Endothelial cell of umbilical vein (primary cell): ENCODE measurements at regions not wholly inside any gene's neighbourhood (a gene's known extent, or its start where the extent isn't known, plus 50 kb on each side); places are given as distances from the start of the nearest gene placed in this dataset.

Experiments used
- BruUV-seq: library from RNA; stranded (reverse); fragments of 400-500 nt; replicated peaks from 2 replicates; lab custom pipeline; 2021; lab: Mats Ljungman, UMichigan
- CTCF ChIA-PET: fragments of 300-600, 350-600 bp; sonication (Branson Sonifier 250); formaldehyde crosslinking; loops from one replicate; lab custom pipeline; 2021; ENCODE audit warnings: antibody characterized with exemption, inconsistent platforms; lab: Charles Lee
- POLR2A ChIA-PET: fragments of 300-600, 350-600 bp; sonication (Branson Sonifier 250); formaldehyde crosslinking; loops from one replicate; lab custom pipeline; 2021; ENCODE audit warnings: antibody characterized with exemption, inconsistent platforms; lab: Charles Lee
- DNase-seq: peaks from one replicate; pipeline ENCODE4 v3.0.0-alpha.2; 2011; ENCODE audit warnings: low read depth, low spot score
- FAIRE-seq: peaks from 2 replicates; lab custom pipeline; 2011; peaks lifted over from hg19 to GRCh38; lab: Jason Lieb, UNC
- H2AFZ ChIP-seq: 2 replicates; pipeline ENCODE4 v1.6.0; 2012; ENCODE audit warnings: low read depth, low read length, control low read depth, inconsistent platforms
- H3K27ac ChIP-seq: 2 replicates; pipeline ENCODE4 v1.5.1; 2011; ENCODE audit warnings: low read depth, mild to moderate bottlenecking, control low read depth, low read length, moderate library complexity; ENCODE audit not compliant: insufficient read depth
- H3K27me3 ChIP-seq, 2 experiments: 2 replicates each; pipeline versions ENCODE4 v1.6.0 to v1.6.1; 2011; ENCODE audit warnings: low read length in 2 of 2, mixed read lengths in 1 of 2; ENCODE audit not compliant: control insufficient read depth in 2 of 2, insufficient read depth in 2 of 2
- H3K36me3 ChIP-seq, 2 experiments: 2 replicates in 1 of 2; 3 replicates in 1 of 2; pipeline ENCODE4 v1.5.1; 2011; ENCODE audit warnings: low read length in 2 of 2, mild to moderate bottlenecking in 1 of 2, moderate library complexity in 1 of 2; ENCODE audit not compliant: control insufficient read depth in 2 of 2, insufficient read depth in 2 of 2; ENCODE audit errors: extremely low read depth in 1 of 2
- H3K4me1 ChIP-seq: 3 replicates; pipeline ENCODE4 v1.5.1; 2011; ENCODE audit warnings: mild to moderate bottlenecking, low read length; ENCODE audit not compliant: control insufficient read depth, insufficient read depth; ENCODE audit errors: extremely low read depth
- H3K4me2 ChIP-seq: 2 replicates; pipeline ENCODE4 v1.6.1; 2011; ENCODE audit warnings: low read length, control low read depth, mixed read lengths; ENCODE audit not compliant: insufficient read depth
- H3K4me3 ChIP-seq, 3 experiments: fragments of 200-600 bp in 1 of 3; sonication (generic), shearing (Covaris generic) in 1 of 3; replicated peaks in 1 of 3; 2 replicates each; pipeline ENCODE4 v1.5.1; 2011 to 2016; ENCODE audit warnings: control low read depth in 3 of 3, low read length in 3 of 3, mild to moderate bottlenecking in 2 of 3, inconsistent platforms in 1 of 3, low read depth in 1 of 3, moderate library complexity in 1 of 3; ENCODE audit not compliant: insufficient read depth in 1 of 3
- H3K79me2 ChIP-seq: 2 replicates; pipeline ENCODE4 v1.6.0; 2012; ENCODE audit warnings: low read length, inconsistent platforms; ENCODE audit not compliant: control insufficient read depth, insufficient read depth
- H3K9ac ChIP-seq: replicated peaks from 2 replicates; pipeline ENCODE3; 2011; ENCODE audit warnings: low read length, control low read depth; ENCODE audit not compliant: insufficient read depth; ENCODE audit errors: extremely low read depth
- H3K9me1 ChIP-seq: replicated peaks from 3 replicates; pipeline ENCODE4 v1.6.0; 2011; ENCODE audit warnings: mild to moderate bottlenecking, low read length; ENCODE audit not compliant: control insufficient read depth, insufficient read depth; ENCODE audit errors: extremely low read depth
- H3K9me3 ChIP-seq: replicated peaks from 2 replicates; pipeline ENCODE4 v1.5.1; 2012; ENCODE audit warnings: low read length, inconsistent platforms; ENCODE audit not compliant: control insufficient read depth, insufficient read depth
- H4K20me1 ChIP-seq: replicated peaks from 2 replicates; pipeline ENCODE3; 2011; ENCODE audit warnings: mild to moderate bottlenecking, low read length; ENCODE audit not compliant: control insufficient read depth, insufficient read depth; ENCODE audit errors: extremely low read depth
- EZH2 ChIP-seq: IDR thresholded peaks from 2 replicates; pipeline ENCODE4 v1.6.1; 2012; ENCODE audit warnings: borderline replicate concordance, low read depth, mild to moderate bottlenecking, moderate library complexity, low read length, inconsistent platforms; ENCODE audit not compliant: severe bottlenecking
- FOS ChIP-seq: IDR thresholded peaks from 2 replicates; pipeline ENCODE4 v1.6.1; 2011; ENCODE audit warnings: mild to moderate bottlenecking, low read length, moderate library complexity, borderline replicate concordance; ENCODE audit not compliant: insufficient read depth
- GATA2 ChIP-seq: IDR thresholded peaks from 2 replicates; pipeline ENCODE4 v1.7.0; 2011; ENCODE audit warnings: low read depth, mild to moderate bottlenecking, moderate library complexity, mixed read lengths, low read length; ENCODE audit not compliant: insufficient read length, insufficient read depth
- JUN ChIP-seq: IDR thresholded peaks from 2 replicates; pipeline ENCODE4 v1.6.1; 2011; ENCODE audit warnings: borderline replicate concordance, low read depth; ENCODE audit not compliant: insufficient read length, insufficient read depth
- MYC ChIP-seq: IDR thresholded peaks from one replicate; pipeline ENCODE4 v1.6.1; 2011; ENCODE audit warnings: mild to moderate bottlenecking, low read depth, low read length
- POLR2A ChIP-seq: IDR thresholded peaks from 2 replicates; pipeline ENCODE4 v1.6.1; 2012; ENCODE audit warnings: low read depth, mild to moderate bottlenecking, control low read depth, low read length
- POLR2AphosphoS5 ChIP-seq: IDR thresholded peaks from 2 replicates; pipeline ENCODE4 v1.6.1; 2012; ENCODE audit warnings: low read depth, mild to moderate bottlenecking, control low read depth, low read length, moderate library complexity; ENCODE audit not compliant: insufficient read depth
- dilution Hi-C: fragments of 300-500 bp; cut with MboI; formaldehyde crosslinking; loops from one replicate; pipeline ENCODE4 v1.15.0; 2019; ENCODE audit warnings: low sequenced_read_pairs; ENCODE audit not compliant: extremely low pct_ligation_motif_present
- intact Hi-C: fragments of 100-400 bp; cut with micrococcal nuclease; formaldehyde crosslinking; loops from one replicate; pipeline ENCODE4 v1.10.0; 2022
- TF ChIP-seq, protein P1 (sequence below): IDR thresholded peaks from 2 replicates; pipeline ENCODE4 v1.6.1; 2011; ENCODE audit not compliant: insufficient read depth, insufficient read length
- TF ChIP-seq, protein P2 (sequence below), 2 donors: IDR thresholded peaks; 1 replicate in 1 of 2; 2 replicates in 1 of 2; pipeline ENCODE4 v1.5.1; 2011; ENCODE audit warnings: low read length in 2 of 2, mild to moderate bottlenecking in 2 of 2, moderate library complexity in 2 of 2, control low read depth in 1 of 2, inconsistent platforms in 1 of 2, low read depth in 1 of 2; ENCODE audit not compliant: insufficient read depth in 1 of 2; ENCODE audit errors: extremely low read depth in 1 of 2

GRCh38 chr1:209500993-209501392 is 82.5 kb upstream of the CAMK1G start:
- dilution Hi-C loops (no loop called here), intact Hi-C loops (no loop called here)
- H3K9me1 ChIP-seq, result no peaks in the 10 kb centered on the region
- POLR2A ChIA-PET, result no interaction called here
- no peak overlapping the region for H3K27ac ChIP-seq
- H3K79me2 ChIP-seq, result no peaks in the 10 kb centered on the region
- H2AFZ ChIP-seq, result no peak overlapping the region
- DNase-seq, result no peak
- H3K4me3 ChIP-seq, result no peak overlapping the region
- BruUV-seq, result no TSS peak
- no peaks in the 10 kb centered on the region for H4K20me1 ChIP-seq
- TF ChIP-seq MYC, result no peak
- no peak for TF ChIP-seq EZH2
- TF ChIP-seq POLR2A, result no peak
- no peak for TF ChIP-seq GATA2
- TF ChIP-seq, protein P1, sequence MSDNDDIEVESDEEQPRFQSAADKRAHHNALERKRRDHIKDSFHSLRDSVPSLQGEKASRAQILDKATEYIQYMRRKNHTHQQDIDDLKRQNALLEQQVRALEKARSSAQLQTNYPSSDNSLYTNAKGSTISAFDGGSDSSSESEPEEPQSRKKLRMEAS, result no peak
- TF ChIP-seq, protein P2, sequence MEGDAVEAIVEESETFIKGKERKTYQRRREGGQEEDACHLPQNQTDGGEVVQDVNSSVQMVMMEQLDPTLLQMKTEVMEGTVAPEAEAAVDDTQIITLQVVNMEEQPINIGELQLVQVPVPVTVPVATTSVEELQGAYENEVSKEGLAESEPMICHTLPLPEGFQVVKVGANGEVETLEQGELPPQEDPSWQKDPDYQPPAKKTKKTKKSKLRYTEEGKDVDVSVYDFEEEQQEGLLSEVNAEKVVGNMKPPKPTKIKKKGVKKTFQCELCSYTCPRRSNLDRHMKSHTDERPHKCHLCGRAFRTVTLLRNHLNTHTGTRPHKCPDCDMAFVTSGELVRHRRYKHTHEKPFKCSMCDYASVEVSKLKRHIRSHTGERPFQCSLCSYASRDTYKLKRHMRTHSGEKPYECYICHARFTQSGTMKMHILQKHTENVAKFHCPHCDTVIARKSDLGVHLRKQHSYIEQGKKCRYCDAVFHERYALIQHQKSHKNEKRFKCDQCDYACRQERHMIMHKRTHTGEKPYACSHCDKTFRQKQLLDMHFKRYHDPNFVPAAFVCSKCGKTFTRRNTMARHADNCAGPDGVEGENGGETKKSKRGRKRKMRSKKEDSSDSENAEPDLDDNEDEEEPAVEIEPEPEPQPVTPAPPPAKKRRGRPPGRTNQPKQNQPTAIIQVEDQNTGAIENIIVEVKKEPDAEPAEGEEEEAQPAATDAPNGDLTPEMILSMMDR (IDR thresholded peaks at IDR 0.05; ENCODE audit: extremely low read depth in 1 of 2, insufficient read depth in 1 of 2, low read depth in 1 of 2, low read length in 2 of 2), result no peak
- no peak for TF ChIP-seq JUN
- TF ChIP-seq FOS, result no peak
- no peak for TF ChIP-seq POLR2AphosphoS5
- no peak overlapping the region for H3K9ac ChIP-seq
- CTCF ChIA-PET, result interaction anchor here (1.4 kb wide), 1 partner anchor 9 kb away, joined by 3 read pairs; no protein-coding TSS in a partner anchor
- no peaks in the 10 kb centered on the region for H3K27me3 ChIP-seq
- no peak overlapping the region for H3K4me2 ChIP-seq
- H3K4me1 ChIP-seq, result no peaks in the 10 kb centered on the region
- H3K9me3 ChIP-seq, result no peaks in the 10 kb centered on the region
- FAIRE-seq, result no peak
- H3K36me3 ChIP-seq, result no peaks in the 10 kb centered on the region
